BJ (cell line): ENCODE measurements at regions not wholly inside any gene's neighbourhood (a gene's known extent, or its start where the extent isn't known, plus 50 kb on each side); places are given as distances from the start of the nearest gene placed in this dataset.

Experiments
- CTCF ChIA-PET: fragments of 350-600 bp; formaldehyde crosslinking; extraction: SDS; loops from one replicate; lab custom pipeline; 2021; ENCODE audit warnings: antibody characterized with exemption, inconsistent platforms; lab: Yijun Ruan, JAX
- POLR2A ChIA-PET: fragments of 300-600 bp; sonication (Branson Sonifier 250); formaldehyde crosslinking; extraction: SDS; loops from one replicate; lab custom pipeline; 2021; ENCODE audit warnings: antibody characterized with exemption; lab: Charles Lee
- DNase-seq: peaks from one replicate; pipeline ENCODE4 v3.0.0-alpha.2; 2011; ENCODE audit warnings: low read depth
- H3K27me3 ChIP-seq: 2 replicates; pipeline ENCODE4 v1.6.0; 2011; ENCODE audit warnings: low read length; ENCODE audit not compliant: control insufficient read depth, insufficient read depth
- H3K36me3 ChIP-seq: 2 replicates; pipeline ENCODE4 v1.5.1; 2011; ENCODE audit warnings: low read length; ENCODE audit not compliant: control insufficient read depth, insufficient read depth
- H3K4me3 ChIP-seq: 2 replicates; pipeline ENCODE4 v1.5.1; 2011; ENCODE audit warnings: low read depth, mild to moderate bottlenecking, control low read depth, low read length
- TF ChIP-seq, protein P1 (sequence below): IDR thresholded peaks from 2 replicates; pipeline ENCODE4 v1.5.1; 2011; ENCODE audit warnings: low read depth, mild to moderate bottlenecking, control low read depth, inconsistent platforms, low read length, moderate library complexity; ENCODE audit not compliant: insufficient read depth

DNA sequence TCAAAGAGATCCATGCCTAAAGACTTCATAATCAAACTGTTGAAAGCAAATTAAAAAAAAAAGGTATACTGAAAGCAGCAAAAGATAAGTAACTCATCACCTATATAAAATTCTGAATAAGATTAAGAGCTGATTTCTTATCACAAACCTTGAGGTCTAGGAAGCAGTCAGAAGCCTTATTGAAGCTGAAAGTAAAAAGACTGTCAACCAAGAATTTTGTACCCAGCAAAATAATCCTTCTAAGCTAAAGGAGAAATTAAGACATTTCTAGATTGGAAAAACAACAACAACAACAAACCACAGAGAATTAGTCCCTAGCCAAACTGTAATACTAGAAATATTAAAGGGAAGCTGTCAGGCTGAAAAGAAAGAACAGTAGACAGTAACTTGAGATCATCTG lies 622.9 kb downstream of the PCDH7 start:
- no peaks in the 10 kb centered on the region for H3K27me3 ChIP-seq
- ChIA-PET CTCF (no interaction called here), POLR2A (no interaction called here)
- H3K4me3 ChIP-seq = no peak overlapping the region
- TF ChIP-seq, protein P1, sequence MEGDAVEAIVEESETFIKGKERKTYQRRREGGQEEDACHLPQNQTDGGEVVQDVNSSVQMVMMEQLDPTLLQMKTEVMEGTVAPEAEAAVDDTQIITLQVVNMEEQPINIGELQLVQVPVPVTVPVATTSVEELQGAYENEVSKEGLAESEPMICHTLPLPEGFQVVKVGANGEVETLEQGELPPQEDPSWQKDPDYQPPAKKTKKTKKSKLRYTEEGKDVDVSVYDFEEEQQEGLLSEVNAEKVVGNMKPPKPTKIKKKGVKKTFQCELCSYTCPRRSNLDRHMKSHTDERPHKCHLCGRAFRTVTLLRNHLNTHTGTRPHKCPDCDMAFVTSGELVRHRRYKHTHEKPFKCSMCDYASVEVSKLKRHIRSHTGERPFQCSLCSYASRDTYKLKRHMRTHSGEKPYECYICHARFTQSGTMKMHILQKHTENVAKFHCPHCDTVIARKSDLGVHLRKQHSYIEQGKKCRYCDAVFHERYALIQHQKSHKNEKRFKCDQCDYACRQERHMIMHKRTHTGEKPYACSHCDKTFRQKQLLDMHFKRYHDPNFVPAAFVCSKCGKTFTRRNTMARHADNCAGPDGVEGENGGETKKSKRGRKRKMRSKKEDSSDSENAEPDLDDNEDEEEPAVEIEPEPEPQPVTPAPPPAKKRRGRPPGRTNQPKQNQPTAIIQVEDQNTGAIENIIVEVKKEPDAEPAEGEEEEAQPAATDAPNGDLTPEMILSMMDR = no peak
- no peak for DNase-seq
- no peaks in the 10 kb centered on the region for H3K36me3 ChIP-seq

DNA sequence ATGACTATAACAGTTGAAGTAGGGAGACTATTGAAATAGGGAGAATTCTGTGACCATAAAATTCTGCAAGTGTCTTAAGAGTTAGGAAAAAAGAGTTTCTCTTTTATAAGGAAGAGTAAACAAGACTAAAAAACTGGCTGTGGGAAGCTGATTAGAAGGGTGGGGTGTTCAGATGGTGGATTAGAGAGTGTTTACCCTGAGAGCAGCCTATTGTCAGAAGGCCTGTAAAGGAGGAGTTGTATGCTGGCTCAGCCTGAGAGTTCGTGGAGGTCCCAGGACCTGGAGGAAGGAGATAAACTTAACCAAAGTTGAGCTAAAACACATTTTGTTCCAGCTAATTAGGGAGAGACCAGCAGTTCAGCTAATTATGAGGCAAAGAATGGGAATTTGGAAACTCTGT lies 629.7 kb downstream of the PCDH7 start:
- Histone ChIP-seq H3K27me3 (no peaks in the 10 kb centered on the region), H3K36me3 (no peaks in the 10 kb centered on the region), H3K4me3 (no peak overlapping the region)
- POLR2A ChIA-PET = no interaction called here
- TF ChIP-seq, protein P1 = no peak
- DNase-seq = no peak
- CTCF ChIA-PET = interaction anchor here (0.6 kb wide), 1 partner anchor 26 kb away, joined by 3 read pairs; no protein-coding TSS in a partner anchor

DNA sequence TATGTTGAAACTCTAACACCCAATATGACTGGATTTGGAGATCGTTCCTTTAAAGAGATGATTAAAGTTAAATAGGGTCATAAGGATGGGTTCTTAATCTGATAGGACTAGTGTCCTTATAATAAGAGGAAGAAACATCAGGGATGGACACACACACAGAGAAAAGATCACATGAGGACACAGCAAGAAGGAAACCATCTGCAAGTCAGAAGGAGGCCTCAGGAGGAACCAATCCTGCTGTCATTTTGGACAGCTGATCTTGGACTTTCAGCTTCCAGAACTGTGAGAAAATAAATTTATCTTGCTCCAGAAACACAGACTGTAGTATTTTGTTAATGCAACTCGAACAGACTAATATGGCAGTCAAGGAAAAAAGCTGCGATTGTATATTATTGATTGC lies 631.5 kb downstream of the PCDH7 start:
- POLR2A ChIA-PET = no interaction called here
- CTCF ChIA-PET = no interaction called here
- TF ChIP-seq, protein P1 = no peak
- no peak overlapping the region for H3K4me3 ChIP-seq
- no peak for DNase-seq
- no peaks in the 10 kb centered on the region for H3K36me3 ChIP-seq
- no peaks in the 10 kb centered on the region for H3K27me3 ChIP-seq

DNA sequence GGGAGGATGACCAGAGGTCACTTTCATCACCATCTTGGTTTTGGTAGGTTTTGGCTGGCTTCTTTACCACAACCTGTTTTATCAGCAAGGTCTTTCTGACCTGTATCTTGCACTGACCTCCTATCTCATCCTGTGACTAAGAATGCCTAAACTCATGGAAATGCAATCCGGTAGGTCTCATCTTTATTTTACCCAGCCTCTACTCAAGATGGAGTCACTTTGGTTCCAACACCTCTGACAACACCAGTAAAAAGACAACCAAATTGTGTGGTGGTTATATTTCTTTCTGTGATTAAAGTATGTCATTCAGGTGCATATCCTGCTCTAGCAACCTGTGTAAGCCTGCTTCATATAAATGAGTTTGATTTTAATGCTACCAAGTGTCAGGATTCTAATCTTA lies 636.7 kb downstream of the PCDH7 start:
- no peak for DNase-seq
- TF ChIP-seq, protein P1 = no peak
- H3K27me3 ChIP-seq = no peaks in the 10 kb centered on the region
- POLR2A ChIA-PET = no interaction called here
- no peak overlapping the region for H3K4me3 ChIP-seq
- CTCF ChIA-PET = interaction anchor here (1.1 kb wide), 1 partner anchor 12 kb away, joined by 3 read pairs; no protein-coding TSS in a partner anchor
- no peaks in the 10 kb centered on the region for H3K36me3 ChIP-seq

DNA sequence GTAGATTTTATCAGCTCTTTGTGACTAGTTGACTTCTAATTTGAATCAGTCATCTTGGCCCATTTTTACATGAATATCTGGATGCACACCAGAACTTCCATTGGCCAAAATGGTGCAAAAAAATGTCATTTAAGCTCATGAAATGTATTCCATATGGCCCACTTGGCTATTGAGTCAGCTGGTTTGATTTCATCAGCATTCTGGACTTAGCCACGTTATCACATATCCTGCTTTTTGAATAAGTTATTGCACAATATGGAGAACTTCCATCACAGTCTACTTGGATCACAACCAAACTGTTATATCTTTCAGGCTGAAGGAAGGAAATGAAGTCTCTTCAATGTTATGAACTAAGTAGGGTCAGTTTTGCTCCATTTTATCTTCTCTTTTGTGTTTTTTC lies 640.6 kb downstream of the PCDH7 start:
- no peaks in the 10 kb centered on the region for H3K27me3 ChIP-seq
- H3K4me3 ChIP-seq = no peak overlapping the region
- peak; percentile 79 for DNase-seq
- TF ChIP-seq, protein P1 = no peak
- ChIA-PET CTCF (no interaction called here), POLR2A (no interaction called here)
- H3K36me3 ChIP-seq = no peaks in the 10 kb centered on the region
